GM18909 (cell line): ENCODE measurements at regions not wholly inside any gene's neighbourhood (a gene's known extent, or its start where the extent isn't known, plus 50 kb on each side); places are given as distances from the start of the nearest gene placed in this dataset.

ENCODE experiments used
- ATAC-seq: cut with Tn5 transposase; IDR thresholded peaks from one replicate; pipeline ENCODE4 v1.9.1; 2021; ENCODE audit warnings: mild to moderate bottlenecking; ENCODE audit not compliant: unreplicated experiment, poor library complexity

DNA sequence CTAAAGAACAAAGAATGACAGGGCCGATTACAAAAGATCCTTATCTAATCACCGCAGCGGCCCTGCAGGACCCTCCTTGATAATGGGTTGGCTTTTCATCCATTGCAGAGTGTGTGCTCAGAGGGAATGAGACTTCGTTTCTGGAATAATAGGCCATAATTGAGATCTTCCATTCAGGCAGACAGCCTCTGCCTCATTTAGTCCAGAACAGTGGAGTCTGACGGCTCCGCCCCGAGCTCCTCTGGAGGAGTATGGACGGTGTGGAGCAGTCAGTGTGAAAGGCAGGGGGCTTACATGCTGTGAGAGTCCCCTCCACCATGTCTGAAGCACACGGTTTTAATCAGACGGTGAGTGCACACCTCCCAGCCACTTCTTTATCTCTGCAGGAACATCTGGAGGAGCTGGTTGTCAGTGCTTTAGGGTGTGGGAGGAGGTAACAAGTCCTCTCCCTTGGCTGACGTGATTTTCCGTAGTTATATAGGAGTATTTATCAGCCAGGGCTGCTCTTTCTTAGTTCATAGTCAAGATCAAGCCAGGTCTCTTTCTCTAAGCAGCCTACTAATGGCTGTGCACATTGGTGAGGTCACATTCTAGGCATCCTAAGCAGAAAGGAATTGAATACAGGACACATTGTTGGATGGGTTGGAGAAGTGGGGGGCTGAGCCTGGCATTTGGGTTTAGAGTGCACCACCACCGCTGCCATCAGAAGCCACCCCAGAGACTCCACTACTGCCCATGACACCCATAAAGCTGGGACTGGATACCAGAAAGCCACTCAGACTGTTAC is 1477.9 kb downstream of the TBC1D22A start:
- ATAC-seq, result no peak

DNA sequence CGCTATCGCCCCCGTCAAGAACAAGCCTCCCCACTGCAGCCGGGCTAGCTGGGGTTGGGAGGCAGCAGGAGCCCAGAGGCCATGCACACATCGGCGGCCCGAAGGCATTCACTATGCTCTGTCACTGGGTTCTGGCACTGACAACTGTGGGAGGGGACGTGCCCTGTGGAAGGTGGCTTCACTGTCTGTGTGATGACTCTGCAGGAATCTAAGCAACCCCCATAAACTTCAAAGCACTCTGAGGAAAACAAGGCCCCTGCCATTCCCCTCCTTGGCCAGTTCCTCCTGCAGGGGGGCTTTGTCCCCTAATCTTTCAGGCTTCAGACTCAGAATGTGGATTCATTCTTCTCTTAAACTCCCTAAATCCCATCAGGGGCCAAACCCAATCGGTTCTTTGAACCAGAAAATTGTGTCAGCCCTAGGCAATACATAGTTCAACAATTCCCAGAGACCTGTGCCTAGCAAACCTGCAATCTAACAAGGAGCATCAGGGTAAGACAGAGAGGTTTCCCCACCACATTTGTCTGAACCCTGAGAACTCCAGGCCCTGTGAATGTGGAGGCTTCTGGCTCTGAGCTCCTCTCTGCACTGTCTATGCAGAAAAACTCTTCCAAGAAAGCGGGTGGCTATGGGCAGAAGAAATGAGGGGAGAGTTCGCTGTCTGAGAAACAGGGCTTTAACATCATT is 1477.2 kb downstream of the TBC1D22A start:
- no peak for ATAC-seq

DNA sequence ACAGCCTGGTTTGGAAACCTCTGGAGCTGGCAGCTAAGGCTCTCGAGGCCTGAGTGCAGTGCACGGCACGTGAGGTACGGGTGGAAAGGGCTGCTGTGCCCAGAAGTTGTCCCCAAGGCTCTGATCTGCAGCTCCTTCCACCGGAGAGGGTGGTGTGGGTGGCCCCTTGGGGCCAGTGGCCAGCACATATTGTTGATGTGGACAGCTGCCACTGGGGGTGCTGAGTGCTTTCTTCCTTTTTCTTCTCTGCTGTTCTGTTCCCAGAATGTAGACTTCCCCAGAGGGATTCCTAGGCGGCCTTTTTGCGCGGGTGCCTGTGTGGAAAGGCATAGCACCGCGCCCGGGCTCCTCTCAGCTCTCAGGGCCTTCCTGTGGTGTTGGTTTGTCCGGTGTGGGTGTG is 1476.5 kb downstream of the TBC1D22A start:
- no peak for ATAC-seq

DNA sequence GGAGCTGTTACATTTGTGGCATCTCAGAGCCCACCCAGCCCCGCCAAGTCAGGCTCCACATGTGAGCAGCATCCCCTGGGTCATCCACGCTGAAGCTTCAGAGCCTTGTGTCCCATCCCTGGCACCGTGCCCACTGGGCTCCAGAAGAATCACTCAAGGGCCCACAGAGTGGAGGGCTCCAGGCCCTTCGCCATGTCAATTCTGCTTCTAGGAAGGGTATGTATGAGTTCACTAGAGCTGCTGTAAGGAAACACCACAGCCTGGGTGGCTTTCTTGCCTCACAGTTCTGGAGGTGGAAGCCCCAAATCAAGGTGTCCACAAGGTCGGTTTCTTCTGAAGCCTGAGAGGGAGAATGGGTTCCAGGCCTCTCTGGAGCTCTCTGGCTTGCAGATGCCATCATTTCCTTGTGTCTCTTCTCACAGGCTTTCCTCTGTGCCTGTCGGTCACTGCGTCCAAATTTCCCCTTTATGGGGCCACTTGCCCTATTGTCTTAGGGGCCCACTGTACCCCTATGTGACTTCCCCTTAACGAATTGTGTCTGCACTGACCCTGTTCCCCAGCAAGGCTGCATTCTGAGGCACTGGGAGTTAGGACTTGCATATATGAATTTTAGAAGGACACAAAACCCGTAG is 1476.0 kb downstream of the TBC1D22A start:
- no peak for ATAC-seq

DNA sequence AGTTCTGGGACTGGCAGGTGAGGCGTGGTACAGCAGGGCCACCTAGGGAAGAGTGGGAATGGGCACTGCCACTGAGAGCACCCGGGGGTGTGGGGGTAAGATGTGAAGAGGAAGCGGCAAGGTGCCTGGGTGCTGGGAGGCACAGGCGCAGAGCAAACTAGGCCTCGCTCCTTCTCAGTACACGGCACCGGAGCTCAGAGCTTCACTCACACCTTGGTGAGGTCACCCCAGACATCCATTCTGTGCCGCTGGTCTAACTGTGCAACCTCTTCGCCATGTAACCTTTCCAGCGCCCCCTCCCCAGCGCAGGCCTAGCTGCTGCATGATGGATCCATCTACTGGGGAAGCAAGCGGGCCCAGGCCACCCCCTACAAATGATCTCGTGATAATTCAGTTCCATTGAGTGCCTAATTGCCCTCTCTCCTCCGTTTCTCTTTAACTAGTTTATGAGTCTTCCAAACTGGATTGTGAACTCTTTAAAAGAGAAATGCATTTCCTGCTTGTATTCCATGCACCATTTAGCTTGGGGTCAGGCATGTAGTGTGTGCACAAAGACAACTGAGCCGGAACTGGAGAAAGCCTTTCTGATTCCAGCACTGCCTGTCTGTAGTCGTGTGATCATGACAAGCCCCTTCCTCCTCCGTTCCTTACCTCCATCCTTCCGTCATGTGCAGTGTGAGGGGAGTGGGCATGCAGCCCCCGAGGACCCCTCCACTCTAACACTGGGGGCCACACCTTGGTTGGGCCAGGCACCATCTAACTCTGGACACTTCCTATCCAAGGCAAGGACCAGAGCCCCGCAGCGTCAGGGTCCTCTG is 1475.2 kb downstream of the TBC1D22A start:
- ATAC-seq, result no peak

DNA sequence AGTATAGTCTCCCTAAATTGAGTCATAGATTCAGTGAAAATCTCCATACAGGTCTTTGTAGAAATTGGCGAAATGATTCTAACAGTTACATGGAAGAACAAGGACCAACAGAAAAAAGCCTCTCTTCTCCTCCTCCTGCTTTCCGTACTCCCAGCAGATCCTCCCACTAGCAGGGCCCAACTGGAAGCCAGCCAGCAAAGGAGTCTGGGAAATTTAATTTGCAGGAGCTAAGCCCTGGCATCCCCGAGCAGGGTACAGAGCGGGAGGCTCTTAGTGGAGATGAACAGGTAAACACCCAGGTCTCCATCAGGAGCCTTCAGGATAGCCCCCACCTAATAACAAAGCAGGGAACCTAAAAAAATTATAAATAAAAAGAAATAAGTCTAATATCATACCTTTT is 1473.8 kb downstream of the TBC1D22A start:
- ATAC-seq, result no peak

DNA sequence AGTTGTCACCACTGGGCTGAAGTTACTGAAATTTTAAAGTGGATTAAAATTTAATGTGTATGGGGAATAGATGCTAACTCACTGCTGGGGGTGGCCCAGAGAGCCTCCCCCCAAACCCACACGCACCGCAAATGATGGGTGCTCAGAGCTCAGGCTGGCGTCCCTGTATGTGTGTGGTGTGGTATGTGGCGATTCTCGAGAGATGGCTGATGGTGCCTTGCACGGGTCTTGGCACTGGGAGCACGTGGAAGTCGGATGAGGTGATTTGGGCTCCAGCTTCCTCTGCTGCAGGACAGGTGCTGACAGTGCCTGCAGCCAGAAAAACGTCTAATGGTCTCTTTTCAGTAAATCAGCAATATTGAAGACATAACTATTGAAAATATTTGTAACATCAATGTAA is 1473.3 kb downstream of the TBC1D22A start:
- no peak for ATAC-seq

DNA sequence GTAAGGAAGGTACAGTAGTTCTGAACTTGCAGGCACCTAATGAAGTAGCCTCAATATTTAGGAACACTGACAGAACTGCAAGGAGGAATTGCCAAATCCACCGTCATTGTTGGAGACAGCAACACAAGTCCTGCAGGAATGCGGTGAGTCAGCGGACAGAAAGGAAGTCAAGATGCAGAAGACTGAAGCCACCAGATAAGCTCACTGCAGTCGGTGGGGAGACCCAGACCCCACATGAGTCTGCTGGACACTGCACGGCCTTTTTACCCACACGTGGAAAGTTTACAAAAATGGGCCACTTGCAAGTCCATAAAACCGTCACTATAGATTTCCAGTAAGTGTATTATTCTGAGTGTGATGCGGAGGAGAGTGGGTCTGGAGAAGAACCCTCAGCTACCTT is 1471.6 kb downstream of the TBC1D22A start:
- ATAC-seq, result no peak

DNA sequence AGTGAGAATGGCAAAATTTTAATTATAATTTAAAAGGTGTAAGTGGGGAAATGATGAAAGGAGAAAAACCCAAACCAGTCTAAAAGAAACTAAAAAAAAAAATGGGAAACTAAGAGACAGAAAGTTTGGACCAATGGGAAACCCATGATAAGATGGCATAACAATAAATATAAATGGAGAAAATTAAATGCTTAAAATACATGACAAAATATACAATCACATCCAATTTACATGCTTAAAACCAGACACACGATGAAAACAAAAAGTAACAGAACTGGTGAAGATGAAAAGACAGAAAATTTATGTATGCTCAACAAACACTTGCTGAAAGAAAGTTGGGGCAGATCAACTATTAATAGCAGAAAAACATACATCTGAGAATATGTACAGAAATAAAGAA is 1471.1 kb downstream of the TBC1D22A start:
- no peak for ATAC-seq

DNA sequence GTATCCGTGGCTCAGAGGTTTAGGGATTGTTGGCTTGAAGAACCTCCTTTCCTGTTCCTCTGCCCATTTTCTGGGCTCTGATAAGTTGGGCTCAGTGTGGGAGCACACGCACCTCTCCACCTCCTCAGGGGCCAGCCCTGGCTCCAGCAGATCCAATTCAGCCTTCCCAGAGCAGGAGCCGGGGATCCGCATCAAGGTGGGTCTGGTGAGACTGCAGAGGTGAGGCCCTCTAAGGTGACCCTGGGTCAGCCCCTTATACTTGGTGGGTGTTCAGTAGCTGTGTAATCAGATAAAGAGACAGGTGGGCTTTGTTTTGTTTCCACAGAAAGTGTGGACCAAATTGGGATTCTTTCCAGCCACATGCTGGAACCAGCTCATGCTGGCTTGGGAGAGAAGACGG is 1466.0 kb downstream of the TBC1D22A start:
- ATAC-seq, result no peak

DNA sequence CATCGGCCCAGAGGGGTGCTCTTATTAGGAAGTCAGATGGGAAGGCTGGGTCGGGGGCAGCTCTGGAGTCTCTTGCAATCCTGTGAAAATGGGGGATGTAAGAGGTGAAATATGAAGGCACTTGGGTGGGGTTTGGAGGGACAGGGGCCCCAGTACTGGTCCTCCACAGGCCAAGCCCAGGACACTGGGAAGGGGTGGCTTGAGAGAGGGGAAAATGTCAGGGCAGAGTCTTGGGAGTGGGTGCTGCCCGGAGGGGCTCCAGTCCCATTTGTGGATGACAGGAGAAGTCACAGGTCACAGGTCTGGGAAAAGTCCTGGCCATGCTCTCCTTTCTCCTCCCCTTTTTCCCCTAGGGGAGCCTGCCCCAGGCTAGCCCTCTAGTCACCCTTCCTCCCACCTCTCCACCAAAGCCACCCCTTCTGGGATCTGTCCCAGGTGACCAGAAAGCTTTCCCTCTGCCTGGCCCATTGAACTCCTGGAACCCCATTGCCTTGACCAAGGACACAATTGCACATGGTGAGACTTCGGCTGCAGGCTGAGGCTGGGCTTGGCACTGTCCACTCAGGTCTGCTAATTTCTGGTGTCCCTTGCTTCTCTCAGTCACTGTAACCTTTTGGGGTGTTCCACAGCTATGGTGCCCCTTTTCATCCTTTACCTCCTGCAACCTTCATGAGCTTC is 1465.0 kb downstream of the TBC1D22A start:
- ATAC-seq, result no peak

DNA sequence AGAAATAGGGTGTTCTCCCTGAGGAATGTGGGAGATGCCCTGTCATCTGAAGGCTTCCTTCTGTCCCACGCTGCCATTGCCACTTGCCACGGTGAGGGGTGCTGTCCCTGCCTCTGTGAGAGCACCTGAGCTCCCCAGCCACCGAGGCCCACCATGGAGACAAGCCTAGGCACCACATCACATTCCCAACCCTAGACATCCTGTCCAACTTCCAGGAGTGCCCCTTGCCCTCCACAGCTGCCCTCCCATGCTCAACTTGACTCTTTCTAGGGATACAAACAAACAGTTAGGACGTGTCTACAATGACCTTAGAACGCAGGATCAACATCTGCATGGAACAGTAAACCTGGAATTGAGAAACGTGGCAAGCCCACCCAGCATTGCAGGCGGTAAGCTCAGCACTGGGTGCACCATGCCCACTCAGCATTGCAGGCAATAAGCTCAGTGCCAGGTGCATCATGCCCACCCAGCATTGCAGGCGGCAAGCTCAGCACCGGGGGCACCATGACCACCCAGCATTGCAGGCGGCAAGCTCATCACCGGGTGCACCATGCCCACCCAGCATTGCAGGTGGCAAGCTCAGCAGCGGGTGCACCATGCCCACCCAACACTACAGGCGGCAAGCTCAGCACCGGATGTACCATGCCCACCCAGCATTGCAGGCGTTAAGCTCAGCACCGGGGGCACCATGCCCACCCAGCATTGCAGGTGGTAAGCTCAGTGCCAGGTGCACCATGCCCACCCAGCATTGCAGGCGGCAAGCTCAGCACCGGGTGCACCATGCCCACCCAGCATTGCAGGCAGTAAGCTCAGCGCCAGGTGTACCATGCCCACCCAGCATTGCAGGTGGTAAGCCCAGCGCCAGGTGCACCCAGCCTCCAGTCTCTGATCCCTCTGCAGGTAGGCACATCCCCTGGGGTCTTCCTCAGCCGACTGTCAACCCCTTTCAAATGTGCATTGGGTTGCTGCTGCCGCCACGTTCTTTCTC is 1463.9 kb downstream of the TBC1D22A start:
- no peak for ATAC-seq

DNA sequence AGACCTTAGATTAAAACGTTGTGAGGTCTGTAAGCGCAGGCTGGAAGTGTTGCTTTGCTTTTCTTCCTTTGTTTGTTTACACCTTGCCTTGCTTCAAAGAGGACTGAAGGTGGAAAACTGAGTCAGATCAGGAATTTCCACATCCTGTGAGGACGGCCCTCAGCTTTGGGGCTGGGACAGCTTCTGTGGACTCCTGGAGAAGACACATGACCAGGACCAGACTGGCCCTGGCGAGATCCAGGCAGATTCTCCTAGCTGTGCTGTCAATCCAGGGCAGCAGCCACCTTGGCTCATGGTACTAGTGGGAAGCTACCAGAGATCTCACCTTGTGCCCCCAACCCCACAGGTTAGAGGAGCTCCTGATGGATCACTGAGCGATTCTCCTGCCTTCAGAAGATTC is 1461.9 kb downstream of the TBC1D22A start:
- no peak for ATAC-seq

DNA sequence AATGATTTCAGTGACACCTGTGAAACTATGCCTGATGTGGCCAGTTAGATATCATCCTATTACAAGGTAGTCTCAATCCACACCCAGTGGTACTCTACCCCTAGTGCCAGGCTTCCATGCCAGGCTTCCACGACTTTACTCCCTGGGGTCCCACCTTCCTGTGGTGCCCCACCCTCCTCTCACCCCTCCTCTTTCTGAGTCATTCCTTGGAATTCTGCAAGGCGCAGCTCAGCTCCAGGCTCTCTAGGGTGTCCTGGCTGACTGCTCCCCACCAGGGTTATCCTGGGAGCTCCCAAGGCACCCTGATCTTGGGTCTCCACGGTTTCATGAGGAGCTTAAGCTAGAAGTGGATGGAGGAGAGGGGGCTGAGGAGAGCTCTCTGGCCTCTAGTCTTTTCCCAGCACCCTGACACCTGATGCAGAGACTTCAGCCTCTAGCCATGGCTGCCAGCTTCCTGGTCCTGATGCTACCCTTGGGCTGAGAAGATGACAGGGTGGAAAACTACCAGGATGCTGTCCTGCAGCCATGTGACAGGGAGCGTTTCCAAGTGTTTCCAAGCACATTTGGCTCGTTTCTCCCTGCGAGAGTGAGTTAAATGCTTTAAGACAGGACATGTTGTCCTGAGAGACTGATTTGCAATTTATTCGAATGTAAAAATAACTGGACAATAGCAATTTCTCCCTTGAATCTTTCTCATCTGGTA is 1461.2 kb downstream of the TBC1D22A start:
- ATAC-seq, result no peak

DNA sequence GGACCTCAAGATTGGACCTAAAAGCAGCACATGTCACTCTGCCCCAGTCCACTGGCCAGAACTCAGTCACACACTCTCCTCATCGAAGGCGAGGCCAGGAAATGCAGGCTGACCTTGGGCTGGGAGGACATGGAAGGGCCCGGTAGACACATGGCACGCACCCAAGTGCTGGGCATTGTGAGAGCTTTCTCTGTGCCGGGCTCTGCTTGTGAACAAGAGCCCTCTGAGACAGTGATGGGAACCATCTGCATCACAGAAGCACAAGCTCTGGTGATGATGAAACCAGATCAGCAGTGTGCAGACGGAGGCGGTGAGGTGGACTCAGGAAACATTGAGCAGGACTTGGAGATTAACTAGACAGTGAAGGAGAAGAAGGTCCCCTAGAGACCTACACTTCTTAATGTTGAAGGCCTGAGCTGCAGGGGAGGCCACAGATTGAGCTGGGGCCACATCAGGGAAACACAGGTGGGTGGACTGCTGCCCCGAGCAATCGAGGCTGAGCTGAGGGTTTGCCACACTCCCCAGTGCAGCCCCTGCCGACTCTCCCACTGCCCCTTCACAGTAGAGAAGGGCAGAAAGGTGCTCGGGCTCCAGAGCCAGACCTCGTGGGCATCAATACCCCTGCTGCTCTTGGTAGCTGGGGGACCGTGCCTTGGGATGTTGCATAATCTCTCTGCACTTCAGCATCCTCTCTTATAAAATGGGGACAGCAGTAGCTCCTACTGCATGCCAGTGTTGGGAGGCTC is 1460.5 kb downstream of the TBC1D22A start:
- no peak for ATAC-seq

DNA sequence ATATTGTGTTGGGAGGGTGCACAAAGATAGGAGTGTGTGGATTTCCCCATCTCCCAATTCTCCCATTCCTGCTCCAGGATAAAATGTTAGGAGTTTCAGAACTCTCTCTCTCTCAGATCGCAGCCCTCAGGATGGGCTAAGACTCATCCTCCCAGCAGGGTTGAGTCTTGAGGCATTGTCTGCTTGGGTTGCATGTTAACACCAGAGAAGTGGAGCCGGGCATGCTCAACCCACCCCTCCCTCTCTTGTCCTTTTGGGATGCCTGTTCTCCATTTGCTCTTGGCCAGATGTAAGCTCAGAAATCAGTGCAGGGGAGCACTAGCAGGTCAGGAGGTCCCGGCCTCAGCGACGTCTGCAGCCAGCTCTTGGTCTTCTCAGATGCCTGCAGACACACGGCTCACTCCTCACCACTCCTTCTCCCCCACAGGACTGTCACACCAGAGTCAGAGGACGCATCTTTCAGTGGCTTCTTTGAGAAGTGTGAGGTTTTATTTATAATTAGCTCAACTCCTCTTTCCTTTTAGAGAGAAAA is 1456.5 kb downstream of the TBC1D22A start:
- no peak for ATAC-seq

DNA sequence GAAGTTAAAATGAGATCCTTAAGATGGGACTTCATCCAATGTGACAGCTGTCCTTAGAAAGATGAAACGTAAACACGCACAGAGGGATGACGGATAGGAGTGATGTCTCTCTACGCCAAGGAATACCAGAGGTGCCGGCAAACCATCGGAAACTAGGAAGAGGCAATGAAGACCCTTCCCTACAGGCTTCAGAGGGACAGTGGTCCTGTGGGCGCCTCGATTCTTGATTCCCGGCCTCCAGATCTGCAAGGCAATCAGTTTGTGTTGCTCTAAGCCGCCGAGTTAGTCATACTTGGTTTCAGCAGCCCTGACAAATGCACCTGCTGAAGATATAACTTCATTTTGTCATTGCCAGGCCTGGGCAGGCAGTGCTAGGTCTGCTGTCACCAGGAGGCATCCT is 1455.1 kb downstream of the TBC1D22A start:
- no peak for ATAC-seq
